PC-3 (cell line): ENCODE measurements at regions not wholly inside any gene's neighbourhood (a gene's known extent, or its start where the extent isn't known, plus 50 kb on each side); places are given as distances from the start of the nearest gene placed in this dataset.

ENCODE experiments used
- ATAC-seq: fragments of 200-7000 bp; cut with Tn5 transposase; 2 replicates; pipeline ENCODE4 v1.9.1; 2020; ENCODE audit warnings: mild to moderate bottlenecking, moderate library complexity
- BruUV-seq: library from RNA; stranded (reverse); fragments of 400-500 nt; replicated peaks from 2 replicates; lab custom pipeline; 2021; lab: Mats Ljungman, UMichigan
- CTCF ChIA-PET: fragments of 300-600 bp; sonication (Branson Sonifier 250); formaldehyde crosslinking; loops from one replicate; lab custom pipeline; 2022; ENCODE audit warnings: antibody characterized with exemption; lab: Charles Lee
- POLR2A ChIA-PET: fragments of 300-600 bp; sonication (Branson Sonifier 250); formaldehyde crosslinking; loops from one replicate; lab custom pipeline; 2022; ENCODE audit warnings: antibody characterized with exemption; ENCODE audit not compliant: unreplicated experiment; lab: Charles Lee
- DNase-seq: peaks from one replicate; pipeline ENCODE4 v3.0.0-alpha.2; 2015
- H2AFZ ChIP-seq: fragments of 300-600 bp; sonication (generic); 2 replicates; pipeline ENCODE4 v1.6.0; 2016; ENCODE audit warnings: antibody characterized with exemption, low read length
- H3F3A ChIP-seq: fragments of 300-600 bp; sonication (generic); one replicate; pipeline ENCODE4 v1.6.0; 2017; ENCODE audit warnings: antibody characterized with exemption, low read length, control low read depth, mild to moderate bottlenecking; ENCODE audit not compliant: unreplicated experiment
- H3K27ac ChIP-seq: fragments of 300-600 bp; sonication (generic); 2 replicates; pipeline ENCODE4 v1.5.1; 2016; ENCODE audit warnings: mild to moderate bottlenecking, low read length
- H3K27me3 ChIP-seq: fragments of 300-600 bp; sonication (generic); 2 replicates; pipeline ENCODE4 v1.6.1; 2016; ENCODE audit warnings: low read length, mixed read lengths
- H3K36me3 ChIP-seq: fragments of 300-600 bp; sonication (generic); 2 replicates; pipeline ENCODE4 v1.6.1; 2016; ENCODE audit warnings: low read depth, mixed run types, low read length, mixed read lengths
- H3K4me1 ChIP-seq: fragments of 300-600 bp; sonication (generic); 2 replicates; pipeline ENCODE4 v1.5.1; 2016; ENCODE audit warnings: low read length; ENCODE audit not compliant: insufficient read depth
- H3K4me2 ChIP-seq: fragments of 300-600 bp; sonication (generic); 2 replicates; pipeline ENCODE4 v1.6.0; 2016; ENCODE audit warnings: low read length
- H3K4me3 ChIP-seq: fragments of 300-600 bp; sonication (generic); 2 replicates; pipeline ENCODE4 v1.5.1; 2016; ENCODE audit warnings: mild to moderate bottlenecking, low read length, mixed read lengths
- H3K79me2 ChIP-seq: fragments of 300-600 bp; sonication (generic); 2 replicates; pipeline ENCODE4 v1.6.1; 2017; ENCODE audit warnings: low read length, mixed read lengths
- H3K9ac ChIP-seq: fragments of 300-600 bp; sonication (generic); 2 replicates; pipeline ENCODE4 v1.6.0; 2016; ENCODE audit warnings: mild to moderate bottlenecking, low read length
- H3K9me2 ChIP-seq: fragments of 300-600 bp; sonication (generic); replicated peaks from 2 replicates; pipeline ENCODE4 v1.6.1; 2016; ENCODE audit warnings: mixed run types, low read length, mixed read lengths
- H3K9me3 ChIP-seq: fragments of 300-600 bp; sonication (generic); 2 replicates; pipeline ENCODE4 v1.6.1; 2016; ENCODE audit warnings: low read length, mixed read lengths
- H4K20me1 ChIP-seq: fragments of 300-600 bp; sonication (generic); 2 replicates; pipeline ENCODE4 v1.6.1; 2016; ENCODE audit warnings: low read length, mixed read lengths
- EZH2 ChIP-seq: fragments of 300-600 bp; sonication (generic); IDR thresholded peaks from one replicate; pipeline ENCODE4 v1.6.1; 2017; ENCODE audit warnings: antibody characterized with exemption, mild to moderate bottlenecking, low read length; ENCODE audit not compliant: unreplicated experiment
- EZH2phosphoT487 ChIP-seq: fragments of 300-600 bp; sonication (generic); IDR thresholded peaks from 2 replicates; pipeline ENCODE4 v1.6.1; 2018; ENCODE audit warnings: mild to moderate bottlenecking, antibody characterized with exemption, low read length, borderline replicate concordance
- intact Hi-C: fragments of 100-400 bp; cut with micrococcal nuclease; formaldehyde crosslinking; loops from 2 replicates; pipeline ENCODE4 v1.9.0; 2023
- TF ChIP-seq, protein P1 (sequence below): fragments of 300-600 bp; sonication (generic); conservative IDR thresholded peaks from 2 replicates; pipeline ENCODE4 v1.5.1; 2017; ENCODE audit warnings: antibody characterized with exemption, low read depth, mild to moderate bottlenecking, low read length

DNA sequence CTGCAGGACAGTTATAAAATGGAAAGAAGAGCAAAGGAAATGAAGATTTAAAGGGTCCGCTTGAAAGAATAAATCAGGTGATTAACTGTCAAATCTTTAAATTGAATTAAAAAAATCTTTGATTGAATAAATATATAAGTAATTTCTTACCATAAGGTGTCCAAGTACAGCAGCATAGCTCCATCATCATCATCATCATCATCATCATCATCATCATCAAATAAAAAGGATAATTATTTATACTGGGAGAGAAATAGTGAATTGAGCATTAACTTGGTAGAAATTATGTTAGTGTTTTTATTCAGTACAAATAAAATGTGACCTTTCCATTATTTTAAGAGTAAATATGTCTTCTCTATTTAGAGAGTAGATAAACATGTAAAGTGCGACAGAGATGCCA is 745.6 kb upstream of the MARCKS start:
- intact Hi-C loops, result no loop called here
- POLR2A ChIA-PET, result no interaction called here

DNA sequence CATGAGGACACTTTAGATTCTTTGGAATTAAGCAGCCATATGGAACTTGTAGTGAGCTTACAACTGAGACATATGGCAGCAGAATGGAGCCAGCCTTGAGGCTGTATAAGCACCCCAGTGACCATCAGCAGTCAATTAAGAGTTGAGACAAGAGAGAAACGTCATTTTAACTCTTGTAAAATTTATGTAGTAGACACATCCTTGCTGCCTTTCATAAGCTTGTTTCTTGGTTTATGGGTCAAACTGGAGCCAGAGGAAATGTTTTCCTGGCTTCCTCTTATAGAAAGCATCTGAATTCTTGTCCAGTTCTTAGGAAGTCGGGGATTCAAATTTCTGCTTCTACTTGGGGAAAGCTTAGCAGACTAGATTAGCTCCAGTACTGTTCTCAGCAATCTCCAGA is 745.1 kb upstream of the MARCKS start:
- DNase-seq (no peak), ATAC-seq (no peak)
- H3K27ac ChIP-seq, result no peak overlapping the region
- intact Hi-C loops, result no loop called here
- no peaks in the 10 kb centered on the region for H3K4me1 ChIP-seq
- no peaks in the 10 kb centered on the region for H3K27me3 ChIP-seq
- no peak overlapping the region for H3K4me2 ChIP-seq
- H3K36me3 ChIP-seq, result no peaks in the 10 kb centered on the region
- H3K4me3 ChIP-seq, result no peak overlapping the region
- H4K20me1 ChIP-seq, result no peaks in the 10 kb centered on the region
- TF ChIP-seq, protein P1, sequence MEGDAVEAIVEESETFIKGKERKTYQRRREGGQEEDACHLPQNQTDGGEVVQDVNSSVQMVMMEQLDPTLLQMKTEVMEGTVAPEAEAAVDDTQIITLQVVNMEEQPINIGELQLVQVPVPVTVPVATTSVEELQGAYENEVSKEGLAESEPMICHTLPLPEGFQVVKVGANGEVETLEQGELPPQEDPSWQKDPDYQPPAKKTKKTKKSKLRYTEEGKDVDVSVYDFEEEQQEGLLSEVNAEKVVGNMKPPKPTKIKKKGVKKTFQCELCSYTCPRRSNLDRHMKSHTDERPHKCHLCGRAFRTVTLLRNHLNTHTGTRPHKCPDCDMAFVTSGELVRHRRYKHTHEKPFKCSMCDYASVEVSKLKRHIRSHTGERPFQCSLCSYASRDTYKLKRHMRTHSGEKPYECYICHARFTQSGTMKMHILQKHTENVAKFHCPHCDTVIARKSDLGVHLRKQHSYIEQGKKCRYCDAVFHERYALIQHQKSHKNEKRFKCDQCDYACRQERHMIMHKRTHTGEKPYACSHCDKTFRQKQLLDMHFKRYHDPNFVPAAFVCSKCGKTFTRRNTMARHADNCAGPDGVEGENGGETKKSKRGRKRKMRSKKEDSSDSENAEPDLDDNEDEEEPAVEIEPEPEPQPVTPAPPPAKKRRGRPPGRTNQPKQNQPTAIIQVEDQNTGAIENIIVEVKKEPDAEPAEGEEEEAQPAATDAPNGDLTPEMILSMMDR, result no peak
- TF ChIP-seq EZH2 (no peak), EZH2phosphoT487 (no peak)
- H3K9me2 ChIP-seq, result no peaks in the 10 kb centered on the region
- H3K9ac ChIP-seq, result no peak overlapping the region
- no TSS peak for BruUV-seq
- no peak overlapping the region for H2AFZ ChIP-seq
- ChIA-PET POLR2A (no interaction called here), CTCF (no interaction called here)
- no peaks in the 10 kb centered on the region for H3K79me2 ChIP-seq
- no peaks in the 10 kb centered on the region for H3F3A ChIP-seq
- 0 out of 2 replicates have a peak, but pooled peaks cover 3% of the 10 kb centered on the region for H3K9me3 ChIP-seq

More for the DNA sequence above, 745.6 kb upstream of the MARCKS start:
- ATAC-seq, result no peak
- no TSS peak for BruUV-seq
- no peaks in the 10 kb centered on the region for H3K9me2 ChIP-seq
- no peaks in the 10 kb centered on the region for H3F3A ChIP-seq
- 0 out of 2 replicates have a peak, but pooled peaks cover under 1% of the 10 kb centered on the region for H3K9me3 ChIP-seq
- no peaks in the 10 kb centered on the region for H4K20me1 ChIP-seq
- H3K4me3 ChIP-seq, result no peak overlapping the region
- H2AFZ ChIP-seq, result no peak overlapping the region
- H3K9ac ChIP-seq, result no peak overlapping the region
- H3K4me2 ChIP-seq, result no peak overlapping the region
- H3K27ac ChIP-seq, result no peak overlapping the region
- H3K27me3 ChIP-seq, result no peaks in the 10 kb centered on the region
- TF ChIP-seq EZH2 (no peak), EZH2phosphoT487 (no peak)
- TF ChIP-seq, protein P1, result no peak
- no peaks in the 10 kb centered on the region for H3K36me3 ChIP-seq
- no peak for DNase-seq
- H3K79me2 ChIP-seq, result no peaks in the 10 kb centered on the region
- no peaks in the 10 kb centered on the region for H3K4me1 ChIP-seq
- CTCF ChIA-PET, result no interaction called here

DNA sequence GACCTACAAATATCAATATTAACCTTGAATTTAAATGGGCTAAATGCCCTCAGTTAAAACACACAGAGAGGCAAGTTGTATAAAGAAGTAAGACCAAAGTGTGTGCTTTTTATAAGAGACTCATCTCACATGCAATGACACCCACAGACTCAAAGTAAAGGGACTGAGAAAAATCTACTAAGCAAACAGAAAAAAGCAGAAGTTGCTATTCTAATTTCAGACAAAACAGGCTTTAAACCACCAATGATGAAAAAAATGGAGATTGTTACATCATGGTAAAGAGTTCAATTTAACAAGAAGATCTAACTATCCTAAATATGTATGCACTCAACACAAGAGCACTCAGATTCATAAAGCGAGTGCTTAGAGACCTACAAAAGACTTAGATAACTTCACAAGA is 741.9 kb upstream of the MARCKS start:
- H4K20me1 ChIP-seq, result no peaks in the 10 kb centered on the region
- no peak overlapping the region for H3K27ac ChIP-seq
- TF ChIP-seq EZH2 (no peak), EZH2phosphoT487 (no peak)
- TF ChIP-seq, protein P1, result no peak
- no peaks in the 10 kb centered on the region for H3K27me3 ChIP-seq
- H3K9me3 ChIP-seq, result 0 out of 2 replicates have a peak, but pooled peaks cover 3% of the 10 kb centered on the region
- H3K36me3 ChIP-seq, result no peaks in the 10 kb centered on the region
- intact Hi-C loops, result no loop called here
- peaks cover 7% of the 10 kb centered on the region for H3K4me1 ChIP-seq
- ATAC-seq (no peak), DNase-seq (no peak)
- ChIA-PET POLR2A (no interaction called here), CTCF (no interaction called here)
- no peak overlapping the region for H3K9ac ChIP-seq
- no peak overlapping the region for H3K4me3 ChIP-seq
- no peaks in the 10 kb centered on the region for H3K9me2 ChIP-seq
- H3K4me2 ChIP-seq, result no peak overlapping the region
- H3K79me2 ChIP-seq, result no peaks in the 10 kb centered on the region
- no peaks in the 10 kb centered on the region for H3F3A ChIP-seq
- no peak overlapping the region for H2AFZ ChIP-seq
- BruUV-seq, result no TSS peak
